Stimulated activated CD4-positive, alpha-beta T cell treated with anti-CD3 and anti-CD28 coated beads, Interleukin-12 subunit alpha, Interleukin-12 subunit beta, amount 100 ng/mL, for 4 hours (primary cell): ENCODE measurements at regions not wholly inside any gene's neighbourhood (a gene's known extent, or its start where the extent isn't known, plus 50 kb on each side); places are given as distances from the start of the nearest gene placed in this dataset.

Experiments used
- DNase-seq: peaks from one replicate; pipeline ENCODE4 v3.0.0-alpha.2; 2020

DNA sequence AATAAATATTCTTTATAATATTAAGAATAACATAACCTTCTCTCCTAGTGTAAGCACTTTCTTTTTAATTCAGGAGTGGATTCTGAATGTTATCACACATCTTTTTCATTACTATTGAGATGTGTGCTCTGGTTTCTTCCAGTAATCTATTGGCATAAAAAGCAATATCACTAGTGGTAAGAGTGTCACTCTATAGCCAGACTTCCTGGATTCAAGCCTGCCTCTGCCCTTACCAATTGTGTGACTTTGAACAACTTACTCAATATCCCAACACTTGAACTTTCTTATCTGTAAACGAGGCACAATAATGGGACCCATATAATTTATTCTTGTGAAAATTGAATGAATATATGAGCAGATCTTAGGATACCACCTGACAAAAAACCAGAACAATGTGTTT is 71.0 kb downstream of the SEM1 start:
- DNase-seq, result no peak

DNA sequence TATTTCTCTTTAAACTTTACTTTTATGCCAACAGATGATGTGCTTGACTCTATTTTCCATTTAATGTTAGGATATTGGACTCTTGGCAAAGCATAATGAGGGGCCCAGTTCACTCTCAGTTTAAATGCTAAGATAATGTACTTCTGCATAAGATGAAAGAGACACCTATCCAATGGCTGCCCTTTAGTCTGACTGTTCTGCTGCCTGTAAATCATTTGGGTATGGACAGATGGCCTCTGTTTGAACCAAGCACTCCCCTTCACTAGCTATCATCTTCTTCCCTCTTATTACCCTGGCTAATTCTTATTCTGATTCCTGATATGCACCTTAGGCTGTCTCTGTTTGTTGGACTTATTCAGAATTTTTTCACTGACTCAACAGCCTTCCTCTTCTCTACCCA is 72.1 kb downstream of the SEM1 start:
- no peak for DNase-seq

DNA sequence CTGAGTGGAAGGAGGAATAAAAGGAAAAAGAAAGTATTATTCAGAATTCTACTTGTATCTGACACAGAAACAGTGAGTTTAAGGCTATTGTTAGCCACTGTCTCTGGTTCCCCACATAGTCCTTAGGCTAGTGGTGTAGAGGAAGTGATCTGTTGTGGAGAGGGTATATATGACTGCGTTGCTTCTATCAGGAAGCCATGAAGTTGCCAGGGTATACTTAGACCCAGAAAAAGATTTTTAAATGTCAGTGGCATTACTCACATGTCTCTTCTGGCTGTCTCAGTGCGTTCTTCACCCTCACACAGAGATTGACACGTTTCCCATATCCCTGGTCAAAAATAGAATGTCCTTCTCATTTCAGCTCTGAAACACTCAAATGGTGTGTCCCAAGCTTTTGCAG is 72.7 kb downstream of the SEM1 start:
- DNase-seq, result no peak

DNA sequence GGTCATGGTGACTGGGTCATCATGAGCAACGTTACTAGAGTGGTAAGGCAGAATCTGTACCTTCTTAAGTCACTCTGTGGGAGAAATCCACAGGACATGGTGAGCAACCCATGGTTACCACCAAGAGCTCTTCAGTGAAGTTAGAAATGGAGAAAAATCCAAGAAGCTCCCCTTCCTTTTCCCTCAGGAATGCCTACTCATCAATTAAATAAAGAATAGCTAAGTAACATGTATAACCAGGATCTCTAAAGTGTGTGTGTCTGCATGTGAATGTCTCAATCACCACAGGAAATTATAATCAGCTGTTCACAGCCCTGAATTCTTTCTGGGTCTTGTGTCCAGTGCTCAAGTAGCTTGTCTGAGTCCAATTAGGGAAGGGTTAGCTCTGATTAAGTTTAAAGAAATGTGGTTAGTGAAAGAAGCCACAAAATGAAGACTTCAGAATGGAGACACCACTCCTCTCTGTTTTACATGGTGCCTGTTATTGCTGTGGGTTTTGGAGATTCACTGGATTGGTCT is 73.2 kb downstream of the SEM1 start:
- no peak for DNase-seq

DNA sequence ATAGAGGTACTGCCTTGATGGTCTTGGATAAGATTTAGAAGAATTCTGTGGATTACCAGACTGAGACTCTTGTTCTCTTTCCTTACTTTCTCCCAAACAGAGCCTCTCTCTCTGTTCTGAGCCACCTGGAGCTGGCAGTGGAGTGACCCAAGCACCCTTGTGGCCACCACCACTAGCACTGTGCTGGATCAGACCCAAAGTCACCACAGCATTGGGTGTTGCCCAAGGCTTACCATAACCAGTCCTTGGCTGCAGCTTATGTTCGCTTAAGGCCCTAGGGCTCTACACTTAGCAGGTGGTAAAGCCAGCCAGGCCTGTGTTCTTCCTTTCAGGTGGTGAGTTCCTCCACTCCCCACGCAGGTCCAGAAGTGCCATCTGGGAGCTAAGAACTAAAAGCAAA is 79.8 kb downstream of the SEM1 start:
- DNase-seq, result no peak

DNA sequence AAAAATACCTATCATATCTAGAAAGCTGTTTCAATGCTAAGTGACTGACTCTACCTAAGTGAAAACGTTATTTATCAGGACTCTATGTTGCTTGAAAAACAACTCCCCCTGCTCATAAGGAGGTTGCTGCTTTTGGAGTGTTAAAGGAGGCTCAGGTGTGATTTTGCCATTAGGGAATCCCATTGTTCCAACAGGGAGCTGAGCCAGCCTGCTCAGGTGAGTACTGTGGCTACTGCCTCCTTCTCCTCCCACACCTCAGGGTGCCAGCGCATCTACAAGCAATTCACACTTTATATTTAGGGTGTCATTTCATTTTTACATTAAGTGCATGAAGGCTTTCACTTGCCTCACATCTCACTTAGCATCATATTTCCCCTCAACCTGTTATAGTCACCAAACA is 84.7 kb downstream of the SEM1 start:
- no peak for DNase-seq

DNA sequence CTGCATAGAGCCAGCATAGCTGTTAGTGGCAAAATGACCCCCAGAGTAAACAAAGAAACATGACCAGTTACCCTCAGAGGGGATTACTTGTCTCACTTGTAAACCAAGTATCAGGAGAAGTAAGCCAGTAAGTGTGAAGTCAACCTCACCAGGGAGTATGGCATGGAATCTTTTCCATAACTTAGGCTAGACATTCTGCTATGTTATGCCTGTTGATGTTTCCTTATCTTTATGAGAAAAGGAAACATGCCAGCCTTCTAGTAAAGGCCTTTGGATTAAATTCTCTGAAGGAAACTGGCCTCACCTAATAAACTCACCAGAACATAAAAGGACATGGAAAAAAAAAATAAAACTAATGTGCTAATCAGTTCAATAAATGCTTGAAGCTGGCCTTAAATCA is 87.7 kb downstream of the SEM1 start:
- no peak for DNase-seq

DNA sequence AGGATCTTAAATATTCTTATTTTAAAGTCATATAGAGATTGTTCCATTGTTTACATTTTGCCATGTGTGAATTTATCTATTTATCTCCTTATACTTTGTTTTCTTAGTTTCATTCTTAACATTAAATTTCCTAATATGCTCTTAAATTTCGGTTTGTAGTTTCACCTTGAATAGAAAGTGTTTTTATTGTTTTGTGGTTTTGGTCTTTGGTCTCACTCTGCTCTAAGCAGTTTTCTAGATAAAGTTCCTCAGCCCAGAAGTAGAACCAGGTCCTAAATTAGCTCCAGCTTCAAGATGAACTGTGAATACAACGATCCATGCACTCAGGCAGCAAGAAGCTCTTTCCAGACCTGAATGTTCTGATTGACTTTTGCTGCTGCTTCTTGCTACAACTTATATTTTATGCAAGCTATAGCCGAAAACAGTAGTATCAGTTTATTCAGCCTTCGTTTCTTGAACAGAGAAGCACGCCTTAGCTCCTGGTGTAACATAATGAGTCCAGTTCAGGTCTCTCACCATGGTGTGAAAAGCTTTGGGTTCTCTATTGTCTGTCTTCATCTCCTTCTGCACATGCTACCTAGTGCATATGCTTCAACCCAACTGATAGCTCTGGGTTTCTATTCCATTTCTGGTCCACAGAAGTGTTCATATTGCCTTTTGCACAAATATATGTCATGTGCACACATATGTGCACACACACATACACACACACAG is 95.3 kb downstream of the SEM1 start:
- no peak for DNase-seq

DNA sequence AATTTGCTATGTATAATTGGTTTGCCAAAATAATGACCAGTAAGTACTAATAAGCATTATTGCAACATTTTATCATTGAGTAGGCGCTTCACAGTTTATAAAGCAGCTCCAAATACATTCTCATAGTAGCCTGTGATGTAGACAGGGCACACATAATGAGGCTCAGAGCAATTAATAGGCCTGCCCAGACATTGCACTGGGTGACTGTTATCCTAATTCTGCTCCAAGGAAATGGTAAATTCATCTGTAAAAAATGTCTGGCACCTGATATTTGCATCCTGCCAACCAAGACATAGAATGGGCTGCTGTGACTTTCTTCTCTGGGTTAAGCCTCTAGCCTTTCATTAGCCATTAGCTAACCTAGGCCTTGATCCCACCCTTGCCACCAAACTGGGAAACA is 97.6 kb downstream of the SEM1 start:
- no peak for DNase-seq

DNA sequence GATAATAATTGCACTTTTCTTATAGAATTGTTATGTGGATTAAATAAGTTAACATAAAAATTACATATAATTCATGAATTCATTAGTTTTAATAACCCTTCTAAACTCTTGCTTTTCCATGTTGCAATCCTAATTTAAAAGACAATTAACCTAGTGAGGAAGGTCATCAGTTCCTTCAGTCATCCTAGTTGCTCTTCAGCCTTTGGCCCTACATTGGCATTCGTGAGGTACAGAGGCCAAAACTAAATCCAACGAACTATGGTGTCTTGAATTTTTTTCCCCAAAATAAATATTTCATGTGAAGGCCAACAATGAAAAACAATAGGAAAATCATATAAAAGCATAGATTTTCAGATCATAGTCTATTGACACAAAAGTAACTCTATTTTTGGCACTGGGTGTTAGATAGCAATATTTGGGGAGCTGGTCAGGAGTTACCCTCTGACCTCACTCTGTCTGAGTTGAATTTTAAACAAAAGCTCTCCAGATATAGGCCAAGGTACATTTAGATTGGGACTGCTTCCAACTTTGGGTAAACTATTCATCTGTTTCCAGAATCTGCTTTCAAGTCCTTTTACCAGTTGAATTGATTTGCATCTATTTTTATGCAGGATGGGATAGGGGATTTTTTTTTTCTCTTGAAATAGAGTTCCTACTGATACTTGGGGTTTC is 104.5 kb downstream of the SEM1 start:
- DNase-seq, result no peak

DNA sequence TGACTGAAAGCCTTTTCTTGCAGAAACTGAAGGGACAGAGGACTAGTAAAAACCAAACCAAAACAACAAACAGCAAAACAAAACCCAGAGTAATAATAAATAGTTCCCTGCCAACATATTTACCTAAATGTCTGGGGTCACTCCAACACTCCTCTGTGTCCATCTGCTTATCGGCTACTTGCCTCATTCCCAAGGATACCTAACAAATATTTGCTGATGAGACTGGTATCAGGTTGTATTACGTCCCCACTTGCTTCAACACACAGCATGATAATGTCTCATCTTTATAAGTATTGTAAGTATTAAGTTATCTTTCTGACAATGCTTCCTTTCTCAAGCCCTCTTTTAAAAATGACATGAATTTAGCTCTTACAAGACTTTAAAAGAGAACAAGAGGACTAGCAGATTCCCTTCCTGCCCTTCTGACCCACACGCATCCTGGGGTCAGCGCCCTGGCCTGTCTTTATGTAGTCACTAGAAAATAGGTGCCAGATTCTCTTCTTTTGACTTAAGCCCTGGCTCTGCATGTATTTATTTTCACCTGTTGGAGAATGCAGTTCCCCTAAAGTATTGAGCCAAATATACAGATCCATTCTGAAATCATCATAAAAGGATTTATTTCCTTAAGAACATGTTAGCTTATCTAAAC is 110.2 kb downstream of the SEM1 start:
- no peak for DNase-seq

DNA sequence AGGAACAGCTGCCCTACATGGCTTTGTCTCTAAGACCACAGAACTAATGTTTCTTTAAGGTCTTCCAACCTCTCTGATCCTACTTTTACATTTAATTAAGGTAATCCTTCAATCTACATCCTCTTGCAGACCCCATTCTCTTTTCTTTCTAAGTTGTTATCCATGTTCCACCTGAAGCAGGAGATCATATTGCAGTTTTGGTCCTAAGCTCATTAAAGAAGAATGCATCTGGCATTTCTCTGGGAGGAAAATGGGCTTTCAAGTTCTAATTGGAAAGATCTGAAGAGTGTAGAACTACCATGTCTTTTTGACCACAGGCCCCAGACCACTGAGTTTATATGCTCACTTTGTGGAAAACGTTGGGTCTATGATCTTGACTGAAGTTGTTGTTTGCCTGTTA is 111.2 kb downstream of the SEM1 start:
- DNase-seq, result no peak

DNA sequence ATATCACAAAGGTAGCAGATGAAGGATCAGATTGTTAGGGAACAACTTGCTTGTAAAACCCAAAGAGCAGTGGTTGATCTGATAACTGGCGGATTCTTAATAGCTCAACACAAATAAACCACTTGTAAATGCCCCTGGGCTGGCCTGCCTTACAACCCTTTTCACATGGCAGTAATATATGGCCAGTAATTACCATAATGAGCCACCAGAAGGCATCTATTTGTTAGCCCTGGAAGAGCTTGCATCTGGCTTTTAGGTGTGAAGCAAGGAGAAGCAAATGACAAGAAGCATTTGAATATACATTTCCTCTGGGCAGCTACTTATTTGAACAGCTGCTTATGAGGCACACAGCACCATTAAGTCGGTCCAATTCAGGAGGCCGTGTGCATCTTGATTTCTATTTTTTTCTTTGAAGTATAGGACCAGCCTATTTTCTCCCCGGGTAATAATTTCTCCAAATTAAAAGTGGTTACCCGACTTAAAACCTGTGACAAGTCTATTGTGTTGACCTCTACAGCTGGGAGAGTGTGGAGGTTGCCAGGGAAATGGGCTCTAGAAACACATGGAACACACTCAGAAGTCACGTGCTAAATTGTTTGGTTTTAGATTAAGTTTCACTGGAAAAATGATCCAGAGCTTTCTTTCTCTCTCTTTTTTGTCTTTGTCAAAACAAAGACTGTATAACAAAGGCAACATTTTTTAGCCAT is 113.4 kb downstream of the SEM1 start:
- DNase-seq, result no peak

DNA sequence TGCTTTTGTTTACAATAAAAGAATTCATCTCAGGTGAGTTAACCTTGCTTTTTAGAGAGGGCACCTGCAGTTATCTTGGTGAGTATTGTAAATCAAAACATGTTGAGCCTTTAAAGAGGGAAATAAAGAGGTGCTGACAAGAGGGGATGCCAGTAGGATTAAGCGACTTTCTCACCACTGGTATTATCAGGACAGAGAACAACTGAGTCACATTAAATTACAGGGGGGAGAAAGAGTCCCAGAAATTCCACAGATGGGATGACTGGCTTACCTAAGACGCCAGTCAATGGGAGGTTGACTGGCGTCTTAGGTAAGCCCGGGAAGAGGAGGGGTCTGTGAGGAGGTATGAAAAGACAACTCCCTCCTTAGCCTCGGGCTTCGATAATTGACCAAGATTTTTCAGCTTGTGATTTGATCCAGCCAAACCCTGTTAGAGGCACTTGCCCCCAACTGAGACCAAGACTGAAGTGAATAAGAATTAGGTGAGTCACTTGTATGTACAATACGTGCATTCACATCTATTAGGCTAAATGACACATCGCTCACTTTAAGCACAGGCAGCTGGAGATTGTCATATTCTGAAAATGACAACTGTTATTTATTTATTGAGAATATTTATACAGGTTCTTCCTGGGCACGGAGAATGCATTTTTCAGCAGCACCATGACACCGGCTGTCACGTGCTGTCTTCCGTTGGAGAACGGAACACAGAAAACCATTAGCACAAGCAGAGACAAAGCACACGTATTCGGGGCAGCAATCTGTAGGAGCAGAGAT is 117.6 kb downstream of the SEM1 start:
- no peak for DNase-seq

DNA sequence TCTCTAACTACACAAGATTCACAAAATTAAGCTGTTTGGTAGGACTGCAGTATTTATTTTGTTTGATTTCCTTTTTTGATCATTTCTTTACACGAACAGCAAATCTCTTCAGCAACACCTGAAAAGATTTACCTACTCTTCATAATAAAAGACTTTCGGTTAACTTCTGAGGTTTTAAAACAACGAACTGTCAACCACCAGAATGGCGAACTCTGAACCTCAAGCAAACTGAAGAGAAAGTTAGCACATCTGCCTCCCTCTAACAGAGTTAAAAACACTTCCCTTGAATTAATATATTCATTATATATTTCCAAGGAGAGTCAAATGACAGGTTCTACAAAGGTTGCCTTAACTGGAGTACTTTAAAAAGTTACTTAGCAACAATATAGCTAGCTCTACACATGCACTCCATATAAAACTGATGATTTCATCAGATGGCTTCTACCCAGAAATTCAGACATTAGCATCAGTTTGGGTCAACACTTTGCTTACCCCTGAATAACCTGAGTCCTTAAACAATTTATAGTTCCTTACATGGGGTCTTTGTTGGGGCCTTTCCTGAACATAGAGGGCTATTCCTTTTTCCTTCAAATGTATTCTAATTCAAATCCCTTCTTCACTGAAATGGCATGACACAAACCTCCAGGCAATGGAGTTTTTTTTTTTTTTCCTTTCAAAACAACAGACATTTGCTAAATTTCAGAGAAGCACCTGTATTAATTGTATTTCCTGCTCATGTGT is 118.3 kb downstream of the SEM1 start:
- no peak for DNase-seq

DNA sequence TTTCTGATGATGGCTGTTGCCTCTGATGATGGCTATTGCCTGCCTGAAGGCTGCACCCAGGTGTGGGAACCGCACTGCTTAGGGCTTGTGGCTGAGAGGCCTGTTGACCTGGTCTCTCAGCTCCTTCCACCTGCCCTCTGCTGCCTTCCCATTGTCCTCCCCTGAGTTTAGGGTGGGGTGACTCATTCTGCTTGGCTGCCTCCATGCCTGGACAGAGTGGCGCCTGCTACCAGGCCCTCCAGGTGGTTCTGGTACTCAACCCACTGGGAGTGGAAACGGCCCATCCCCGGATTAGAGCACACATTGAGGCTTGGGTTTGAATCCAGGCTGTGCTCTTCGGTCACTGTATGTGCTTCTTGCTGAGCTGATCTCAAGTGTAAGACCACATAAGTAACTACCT is 120.6 kb downstream of the SEM1 start:
- no peak for DNase-seq

DNA sequence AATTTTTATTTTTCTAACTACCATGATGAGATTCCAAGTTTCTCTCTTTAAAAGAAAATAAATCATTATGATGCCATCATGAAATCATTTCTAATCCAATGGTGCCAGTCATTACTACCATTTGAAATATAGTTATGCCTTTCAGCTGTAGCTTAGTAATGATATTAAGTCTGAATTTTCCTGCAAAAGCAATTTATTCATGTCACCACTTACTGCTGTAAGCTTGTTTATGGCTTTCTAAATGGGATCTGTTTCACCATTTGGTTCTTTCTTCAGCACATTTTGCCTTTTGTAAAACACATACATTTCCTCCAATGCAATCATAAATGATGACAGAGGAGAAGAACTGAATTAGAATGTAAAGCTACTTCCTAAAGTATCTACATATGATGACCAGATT is 130.5 kb downstream of the SEM1 start:
- DNase-seq, result no peak

DNA sequence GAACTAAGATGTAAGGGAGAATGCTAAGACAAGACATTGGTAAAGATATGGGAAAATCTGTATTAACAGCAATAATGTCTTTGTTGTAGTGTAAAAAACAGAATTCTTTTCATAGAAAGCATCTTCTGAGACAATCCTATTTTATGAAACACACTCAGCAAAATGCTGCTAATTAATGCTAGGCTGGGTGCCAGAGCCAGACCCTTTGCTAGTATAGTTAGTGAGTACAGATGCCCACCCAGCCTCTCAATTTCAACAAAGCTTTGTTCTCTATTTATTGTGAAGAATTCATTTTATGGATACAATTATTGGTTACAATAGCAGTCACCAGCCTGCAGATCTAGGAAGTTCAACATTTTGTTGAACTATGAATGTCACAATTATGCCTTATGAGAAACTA is 131.0 kb downstream of the SEM1 start:
- DNase-seq, result no peak

DNA sequence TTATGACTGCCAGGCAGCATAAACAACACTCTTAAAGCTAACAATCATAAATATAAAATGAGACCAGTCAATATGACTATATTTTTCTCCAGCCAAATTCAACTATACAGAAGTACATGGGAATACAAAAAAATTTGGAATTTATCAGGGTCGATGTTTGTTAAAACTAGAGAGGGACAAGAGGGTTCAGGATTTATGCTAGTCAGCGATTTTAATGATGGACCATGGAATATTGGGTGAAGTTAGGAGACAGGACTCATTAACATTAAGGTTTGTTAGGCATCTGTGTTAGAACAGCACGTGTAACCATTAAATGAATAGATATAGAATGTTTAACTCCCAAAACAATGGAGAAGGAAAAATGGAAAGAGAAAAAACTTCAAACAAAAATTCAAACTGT is 146.2 kb downstream of the SEM1 start:
- DNase-seq, result no peak

DNA sequence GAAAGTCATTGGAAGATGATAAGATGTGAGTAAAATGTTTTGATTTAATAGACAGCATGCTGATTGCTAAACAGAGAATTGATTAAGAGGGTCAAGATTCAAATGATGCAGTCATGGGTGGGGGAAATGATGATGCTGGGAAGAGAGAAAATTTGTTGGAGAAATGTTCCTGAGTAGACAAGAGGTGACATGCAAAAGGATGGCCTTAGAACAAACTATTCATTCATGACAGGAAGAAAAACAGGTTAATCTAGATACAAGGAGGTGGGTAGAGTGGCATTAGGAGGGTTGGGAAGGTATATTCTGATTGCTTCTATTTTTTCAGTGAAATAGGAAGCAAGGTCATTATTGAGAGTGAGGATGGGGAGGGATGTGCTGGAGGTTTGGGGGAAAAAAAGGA is 146.7 kb downstream of the SEM1 start:
- DNase-seq, result no peak

DNA sequence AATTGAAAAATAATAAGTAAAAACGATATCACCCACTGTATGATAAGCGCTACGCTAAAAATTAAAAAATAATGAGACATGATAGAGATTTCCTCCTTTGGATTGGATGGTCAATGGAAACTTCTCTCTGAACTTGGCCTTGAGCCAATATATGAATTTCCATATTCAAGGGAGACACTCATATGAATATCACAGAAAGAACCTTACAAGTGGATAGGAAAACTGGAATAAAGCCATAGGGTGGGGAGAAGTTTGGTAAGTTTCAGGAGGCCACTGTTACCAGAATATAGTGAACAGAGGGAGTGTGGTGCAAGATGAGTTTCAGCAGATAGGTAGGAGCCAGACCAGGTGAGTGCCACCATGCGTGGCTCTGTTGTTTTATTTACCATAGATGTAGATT is 147.2 kb downstream of the SEM1 start:
- no peak for DNase-seq

DNA sequence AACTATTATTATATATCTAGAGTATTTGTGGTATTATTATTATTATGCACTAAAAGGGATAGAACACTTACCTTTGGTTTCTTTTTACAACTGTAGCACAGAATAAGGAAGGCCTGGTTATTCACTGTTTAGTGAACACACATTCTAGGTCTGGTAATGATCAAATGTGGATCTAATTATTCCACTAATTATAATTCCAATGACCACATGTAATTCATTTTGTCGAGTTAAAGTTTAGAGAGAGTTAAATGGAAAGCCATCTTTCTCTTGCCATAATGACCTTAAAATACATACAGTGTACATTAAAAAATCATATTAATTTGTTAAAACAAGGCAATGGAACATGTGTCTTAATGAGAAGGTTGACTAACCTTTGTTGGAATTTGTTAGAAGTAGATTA is 147.8 kb downstream of the SEM1 start:
- no peak for DNase-seq
